ENCODE measurements at regions not wholly inside any gene's neighbourhood (a gene's known extent, or its start where the extent isn't known, plus 50 kb on each side); places are given as distances from the start of the nearest gene placed in this dataset.
"Not testable (repeated sequence)": the region's sequence is repeated elsewhere in the genome, so short reads cannot be mapped to it uniquely, and the experiment has no call there.

DNA sequence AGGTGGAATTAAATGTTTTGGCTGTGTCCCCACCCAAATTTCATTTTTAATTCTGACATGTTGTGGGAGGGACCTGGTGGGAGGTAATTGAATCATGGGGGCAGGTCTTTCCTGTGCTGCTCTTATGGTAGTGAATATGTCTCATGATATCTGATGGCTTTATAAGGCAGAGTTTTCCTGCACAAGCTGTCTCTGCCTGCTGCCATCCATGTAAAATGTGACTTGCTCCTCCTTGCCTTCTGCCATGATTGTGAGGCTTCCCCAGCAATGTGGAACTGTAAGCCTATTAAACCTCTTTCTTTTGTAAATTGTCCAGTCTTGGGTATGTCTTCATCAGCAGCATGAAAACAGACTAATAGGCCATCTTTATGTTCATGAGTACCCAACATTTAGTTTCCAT, 172.2 kb downstream of the ETV1 start:
- H3K9me3 Mint-ChIP-seq = peaks cover 0 to 38% (median 14%) of the 10 kb centered on the region in 9 donors
- H3K4me3 Mint-ChIP-seq, DNase-seq, H3K36me3 Mint-ChIP-seq, H3K27me3 Mint-ChIP-seq, POLR2A ChIA-PET, H3K27ac Mint-ChIP-seq, ATAC-seq, H3K4me1 Mint-ChIP-seq: not testable (repeated sequence)

DNA sequence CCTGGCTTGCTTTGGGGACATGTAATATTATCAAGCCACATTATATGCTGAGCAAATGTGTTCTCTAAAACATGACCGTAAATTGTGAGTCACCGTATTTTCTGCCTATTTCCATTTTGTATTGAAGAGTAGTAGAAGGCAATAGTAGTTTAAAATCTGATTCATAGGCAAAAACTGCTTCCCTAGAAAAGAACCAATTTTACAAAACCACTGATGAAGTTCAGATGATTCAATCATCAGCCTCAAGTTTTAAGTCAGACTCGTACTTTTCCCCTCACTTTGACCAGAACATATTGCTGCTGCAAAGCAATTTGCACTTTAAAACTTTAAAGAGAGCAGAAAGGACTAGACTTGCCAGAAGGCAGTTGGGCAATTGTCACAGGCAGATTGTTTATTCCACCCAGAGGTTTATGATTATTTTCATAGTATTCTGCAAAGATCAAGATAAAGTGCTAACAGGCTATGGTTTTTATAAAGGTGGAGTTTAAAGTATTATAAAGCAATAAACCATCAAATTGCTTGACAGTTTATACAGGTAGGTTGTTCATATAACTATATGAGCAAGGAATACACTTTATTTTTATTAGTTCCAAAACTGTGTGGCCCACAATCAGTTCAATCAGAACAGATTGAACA, 168.2 kb downstream of the ETV1 start:
- Mint-ChIP-seq H3K27me3 (no peaks in the 10 kb centered on the region), H3K27ac (no peak overlapping the region), H3K4me1 (no peaks in the 10 kb centered on the region), H3K4me3 (no peak overlapping the region), H3K9me3 (peaks cover 0 to 19% (median 5%) of the 10 kb centered on the region in 9 donors), H3K36me3 (no peaks in the 10 kb centered on the region)
- POLR2A ChIA-PET = no interaction called here
- DNase-seq = no peak
- no peak for ATAC-seq

DNA sequence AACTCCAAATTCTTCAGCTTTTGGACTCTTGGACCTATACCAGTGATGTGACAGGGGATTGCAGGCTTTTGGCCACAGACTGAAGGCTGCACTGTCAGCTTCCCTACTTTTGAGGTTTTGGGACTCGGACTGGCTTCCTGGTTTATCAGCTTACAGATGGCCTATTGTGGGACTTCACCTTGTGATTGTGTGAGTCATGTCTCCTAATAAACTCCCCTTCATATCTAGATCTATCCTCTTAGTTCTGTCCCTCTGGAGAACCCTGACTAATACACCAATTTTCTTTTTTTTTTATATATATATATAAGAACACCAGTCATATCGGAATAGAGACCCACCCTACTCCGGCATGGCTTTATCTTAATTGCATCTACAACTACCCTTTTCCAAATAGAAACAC, 166.8 kb downstream of the ETV1 start:
- no peak for DNase-seq
- no peak for ATAC-seq
- no peaks in the 10 kb centered on the region for H3K36me3 Mint-ChIP-seq
- H3K9me3 Mint-ChIP-seq = peaks cover 0 to 10% (median 2%) of the 10 kb centered on the region in 9 donors
- no peak overlapping the region for H3K4me3 Mint-ChIP-seq
- POLR2A ChIA-PET = no interaction called here
- no peak overlapping the region for H3K27ac Mint-ChIP-seq
- H3K27me3 Mint-ChIP-seq = no peaks in the 10 kb centered on the region
- no peaks in the 10 kb centered on the region for H3K4me1 Mint-ChIP-seq

DNA sequence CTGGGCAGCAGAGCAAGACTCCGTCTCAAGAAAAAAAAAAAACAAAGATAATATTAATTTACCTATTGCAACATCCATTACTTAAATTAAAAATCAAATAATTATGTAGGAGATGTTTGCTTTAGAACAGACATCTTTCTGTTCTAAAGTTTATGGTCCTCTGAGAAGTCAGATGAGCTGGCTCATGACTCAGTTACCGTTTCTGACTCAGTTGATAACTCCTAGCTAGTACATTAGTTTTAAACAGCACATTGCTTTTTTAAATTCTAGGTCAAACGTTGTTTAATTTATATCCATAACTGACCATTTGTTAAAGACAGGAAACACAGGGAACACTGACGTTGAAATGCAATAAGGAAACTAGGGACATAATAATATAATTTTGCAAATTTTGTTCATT, 162.7 kb downstream of the ETV1 start:
- DNase-seq (no peak), ATAC-seq (no peak)
- peaks cover 0 to 2% (median 0%) of the 10 kb centered on the region in 9 donors for H3K9me3 Mint-ChIP-seq
- POLR2A ChIA-PET = no interaction called here
- no peaks in the 10 kb centered on the region for H3K27me3 Mint-ChIP-seq
- peaks cover 0 to 7% (median 6%) of the 10 kb centered on the region in 4 donors for H3K4me1 Mint-ChIP-seq
- no peaks in the 10 kb centered on the region for H3K36me3 Mint-ChIP-seq
- H3K4me3 Mint-ChIP-seq = no peak overlapping the region
- H3K27ac Mint-ChIP-seq = no peak overlapping the region

DNA sequence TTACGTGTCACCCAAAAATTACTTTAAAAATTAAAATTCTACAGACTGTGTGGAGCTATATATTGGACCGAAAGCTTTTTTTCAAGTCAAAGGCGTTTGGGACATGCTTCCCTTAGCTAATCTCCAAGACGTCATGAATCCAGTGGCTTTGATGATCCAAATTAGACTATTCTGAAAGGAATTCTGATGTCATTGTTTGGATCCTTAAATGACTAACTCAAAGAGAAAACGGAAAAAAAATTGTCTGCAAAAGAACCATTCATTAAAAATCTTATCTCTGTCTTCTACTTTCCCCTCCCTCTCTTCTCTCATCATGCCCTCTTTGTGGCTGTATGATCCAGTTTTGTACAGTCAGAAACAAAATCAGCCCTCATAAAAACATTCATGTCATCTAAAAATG, 161.8 kb downstream of the ETV1 start:
- H3K9me3 Mint-ChIP-seq = peaks cover 0 to 2% (median 0%) of the 10 kb centered on the region in 9 donors
- H3K4me3 Mint-ChIP-seq = no peak overlapping the region
- H3K27me3 Mint-ChIP-seq = no peaks in the 10 kb centered on the region
- no peak overlapping the region for H3K27ac Mint-ChIP-seq
- peaks cover 0 to 7% (median 6%) of the 10 kb centered on the region in 4 donors for H3K4me1 Mint-ChIP-seq
- POLR2A ChIA-PET = no interaction called here
- DNase-seq (no peak), ATAC-seq (no peak)
- H3K36me3 Mint-ChIP-seq = no peaks in the 10 kb centered on the region

DNA sequence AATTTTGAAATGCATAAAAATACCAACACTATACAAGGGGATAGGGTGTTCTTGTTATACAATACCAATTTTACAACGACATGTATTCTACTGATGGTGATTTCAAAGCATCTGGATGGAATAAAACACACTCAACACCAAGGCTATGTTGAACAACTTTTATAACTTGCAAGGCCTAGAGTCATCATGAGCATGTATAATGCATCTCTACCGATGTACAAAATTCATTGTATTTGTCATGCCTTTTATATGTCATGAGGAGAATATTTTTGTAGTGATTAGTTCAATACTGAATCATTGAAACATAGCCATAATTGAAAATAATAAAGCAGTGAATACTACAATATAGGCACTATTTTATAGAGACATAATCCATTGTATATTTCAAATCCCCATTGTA, 160.2 kb downstream of the ETV1 start:
- no peak for ATAC-seq
- peaks cover 0 to 7% (median 6%) of the 10 kb centered on the region in 4 donors for H3K4me1 Mint-ChIP-seq
- no peak overlapping the region for H3K27ac Mint-ChIP-seq
- H3K27me3 Mint-ChIP-seq = no peaks in the 10 kb centered on the region
- POLR2A ChIA-PET = no interaction called here
- DNase-seq = no peak
- H3K9me3 Mint-ChIP-seq = no peaks in the 10 kb centered on the region
- no peak overlapping the region for H3K4me3 Mint-ChIP-seq
- H3K36me3 Mint-ChIP-seq = no peaks in the 10 kb centered on the region

DNA sequence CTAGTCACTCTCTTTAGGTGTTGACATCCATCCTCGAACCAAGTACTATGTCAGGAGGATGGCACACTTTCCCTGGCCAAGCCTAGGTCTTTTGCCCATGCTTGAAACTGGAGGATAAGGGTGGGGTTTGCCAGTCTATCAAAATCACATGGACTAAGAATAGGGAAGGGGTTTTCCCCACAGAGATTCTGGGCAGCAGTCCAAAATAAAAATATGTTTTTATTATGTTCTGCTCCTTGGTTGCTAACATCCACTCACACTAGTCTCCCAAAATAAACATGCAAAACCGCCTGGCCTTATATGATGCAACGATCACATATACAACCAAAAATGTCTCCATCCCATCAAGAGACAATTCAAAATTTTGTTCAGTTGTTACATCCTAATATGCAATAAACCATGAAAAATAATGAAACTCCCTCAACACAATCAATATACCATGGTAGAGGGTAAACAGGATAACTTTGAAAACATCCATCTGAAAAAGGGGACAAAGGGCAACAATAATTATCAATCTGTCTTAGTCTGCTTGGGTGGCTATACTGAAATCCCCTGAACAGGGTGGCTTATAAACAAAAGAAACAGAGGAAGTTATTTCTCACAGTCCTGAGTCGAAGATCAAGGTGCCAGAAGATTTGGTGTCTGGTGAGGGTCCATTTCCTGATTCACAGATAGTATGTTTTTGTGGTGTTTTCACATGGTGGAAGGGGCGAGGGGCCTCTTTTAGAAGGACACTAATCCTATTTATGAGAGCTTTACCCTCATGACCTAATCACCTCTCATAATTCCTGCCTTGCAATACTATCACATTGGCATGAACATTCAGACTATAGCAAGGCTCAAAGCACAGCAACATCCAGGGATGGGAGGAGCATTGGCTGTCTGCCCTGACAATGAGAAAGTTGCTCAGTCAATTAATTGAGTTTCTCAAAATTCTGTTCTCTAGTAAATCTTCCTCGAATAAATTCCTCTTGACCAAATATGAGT, 159.3 kb downstream of the ETV1 start:
- ATAC-seq (no peak), DNase-seq (no peak)
- H3K27ac Mint-ChIP-seq = no peak overlapping the region
- POLR2A ChIA-PET = no interaction called here
- H3K36me3 Mint-ChIP-seq = no peaks in the 10 kb centered on the region
- no peak overlapping the region for H3K4me3 Mint-ChIP-seq
- no peaks in the 10 kb centered on the region for H3K27me3 Mint-ChIP-seq
- peaks cover 0 to 7% (median 6%) of the 10 kb centered on the region in 4 donors for H3K4me1 Mint-ChIP-seq
- H3K9me3 Mint-ChIP-seq = no peaks in the 10 kb centered on the region

DNA sequence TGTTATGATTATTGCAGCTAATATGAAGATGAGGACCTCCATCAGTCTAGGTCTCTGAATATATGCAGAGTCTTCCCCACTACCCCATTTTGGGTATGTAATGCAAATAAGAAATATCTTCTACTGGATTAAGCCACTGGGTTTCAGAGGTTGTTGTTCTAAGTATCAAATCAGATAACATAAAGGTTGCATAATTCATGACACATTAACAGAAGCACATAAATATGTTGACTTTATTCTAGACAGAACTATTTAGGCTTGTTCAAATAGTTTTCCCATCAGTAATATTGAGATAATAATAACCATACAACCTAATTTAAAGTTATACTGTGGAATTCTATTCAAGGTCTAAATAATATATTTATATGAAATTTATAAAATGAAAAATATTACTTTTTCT, 157.1 kb downstream of the ETV1 start:
- Mint-ChIP-seq H3K4me1 (peaks cover 0 to 7% (median 6%) of the 10 kb centered on the region in 4 donors), H3K4me3 (no peak overlapping the region), H3K36me3 (no peaks in the 10 kb centered on the region), H3K27me3 (no peaks in the 10 kb centered on the region), H3K27ac (no peak overlapping the region), H3K9me3 (no peaks in the 10 kb centered on the region)
- POLR2A ChIA-PET = no interaction called here
- DNase-seq (no peak), ATAC-seq (no peak)

DNA sequence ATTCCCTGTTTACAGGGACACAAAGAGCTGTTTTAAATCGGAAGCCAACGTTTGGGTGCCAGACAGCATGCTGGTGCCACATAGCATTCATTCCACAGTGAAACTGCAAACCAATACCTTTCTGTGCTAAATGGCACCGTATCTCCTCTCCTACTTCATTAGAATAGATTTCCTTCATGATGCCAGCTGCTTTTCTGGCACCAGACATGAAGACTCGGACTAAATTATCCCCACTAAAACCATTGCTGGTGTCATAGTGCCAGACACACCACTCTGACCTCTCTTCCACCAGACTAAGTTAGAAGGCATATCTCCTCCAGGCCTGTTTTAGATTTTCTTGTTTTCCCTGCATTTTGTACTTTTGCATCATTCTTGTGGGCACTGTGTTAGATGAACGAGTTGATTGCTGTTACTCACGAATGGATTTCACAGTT, 155.1 kb downstream of the ETV1 start:
- no peak for DNase-seq
- Mint-ChIP-seq H3K4me3 (no peak overlapping the region), H3K36me3 (no peaks in the 10 kb centered on the region), H3K9me3 (no peaks in the 10 kb centered on the region), H3K27me3 (no peaks in the 10 kb centered on the region), H3K27ac (no peak overlapping the region), H3K4me1 (peaks cover 0 to 7% (median 6%) of the 10 kb centered on the region in 4 donors)
- ATAC-seq = no peak
- POLR2A ChIA-PET = no interaction called here

DNA sequence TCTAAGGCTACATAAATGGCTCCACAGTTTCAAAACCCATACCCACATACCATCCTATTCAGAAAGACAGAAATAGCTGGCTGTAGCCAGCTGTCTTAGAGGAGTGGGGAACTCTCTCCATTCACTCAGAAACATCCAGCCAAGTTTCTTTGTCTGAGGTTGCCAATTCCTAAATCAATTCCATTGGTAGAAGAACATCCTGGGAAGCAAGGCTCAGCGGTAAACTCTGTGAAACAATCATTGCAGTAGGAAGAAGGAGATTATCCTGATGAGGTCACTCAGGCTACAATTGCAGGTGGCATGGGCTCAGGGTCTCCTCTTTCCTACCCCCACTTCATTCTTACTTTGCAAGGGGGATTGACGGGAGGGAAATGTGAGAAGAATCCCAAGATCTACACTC, 154.0 kb downstream of the ETV1 start:
- H3K9me3 Mint-ChIP-seq = peaks cover 0 to 2% (median 0%) of the 10 kb centered on the region in 9 donors
- no peak overlapping the region for H3K27ac Mint-ChIP-seq
- DNase-seq (no peak), ATAC-seq (no peak)
- peaks cover 0 to 1% (median 1%) of the 10 kb centered on the region in 4 donors for H3K4me1 Mint-ChIP-seq
- no peak overlapping the region for H3K4me3 Mint-ChIP-seq
- H3K27me3 Mint-ChIP-seq = no peaks in the 10 kb centered on the region
- POLR2A ChIA-PET = no interaction called here
- H3K36me3 Mint-ChIP-seq = no peaks in the 10 kb centered on the region

DNA sequence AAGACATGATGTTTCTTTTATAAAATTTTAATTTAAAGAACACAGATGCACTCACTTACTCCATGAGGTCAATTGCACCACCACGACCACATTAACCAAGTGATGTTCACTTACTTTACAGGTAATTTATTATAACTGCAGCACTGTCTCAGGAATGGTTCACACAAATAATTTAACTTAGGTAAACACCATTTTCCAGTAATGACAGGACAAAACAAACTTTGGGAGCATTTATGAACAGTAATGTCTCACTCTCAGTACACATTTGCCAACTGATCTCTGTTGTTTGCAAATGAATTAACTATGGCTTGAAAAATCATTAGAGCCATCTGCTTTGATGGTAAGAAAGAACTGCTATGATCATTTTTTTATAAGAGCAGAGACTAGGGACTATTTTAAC, 150.4 kb downstream of the ETV1 start:
- Mint-ChIP-seq H3K9me3 (peaks cover 0 to 2% (median 0%) of the 10 kb centered on the region in 9 donors), H3K27ac (no peak overlapping the region), H3K36me3 (no peaks in the 10 kb centered on the region), H3K4me1 (no peaks in the 10 kb centered on the region), H3K4me3 (no peak overlapping the region), H3K27me3 (peaks cover 0 to 2% (median 0%) of the 10 kb centered on the region in 5 donors)
- POLR2A ChIA-PET = no interaction called here
- ATAC-seq = no peak
- DNase-seq = no peak
